ENCODE measurements at regions not wholly inside any gene's neighbourhood (a gene's known extent, or its start where the extent isn't known, plus 50 kb on each side); places are given as distances from the start of the nearest gene placed in this dataset.

- in situ Hi-C loops (cut with MboI; ENCODE audit: low pct_ligation_motif_present in 1 of 4, low pct_unique_long_range_greater_than_20kb in 1 of 4, low sequenced_read_pairs in 3 of 4) = no loop called here
- TF ChIP-seq POLR2AphosphoS5 (IDR thresholded peaks at IDR 0.05) (no peak), EP300 (IDR thresholded peaks at IDR 0.05; ENCODE audit: low read depth) (no peak), CTCF (IDR thresholded peaks at IDR 0.05) (no peak), POLR2A (IDR thresholded peaks at IDR 0.05) (no peak)
- Histone ChIP-seq H3K27ac (no peak overlapping the region), H3K4me1 (no peaks in the 10 kb centered on the region), H3K27me3 (no peaks in the 10 kb centered on the region), H3K36me3 (no peaks in the 10 kb centered on the region), H3K9me3 (peaks cover 0 to 3% of the 10 kb centered on the region in 2 donors), H3K4me3 (no peak overlapping the region)
- WGBS, 2 donors (ENCODE audit: low coverage in 1 of 2) = 70 to 100% methylated on average over 2 of the region's 2 CpGs
- DNase-seq = no peak
- intact Hi-C loops (cut with DNase I; ENCODE audit: low total_unique reads) = no loop called here
Measured at GRCh38 chr22:34476762-34477161, 556.5 kb upstream of the LARGE1 start.

- Histone ChIP-seq H3K4me1 (no peaks in the 10 kb centered on the region), H3K4me3 (no peak overlapping the region), H3K36me3 (no peaks in the 10 kb centered on the region), H3K27ac (no peak overlapping the region), H3K9me3 (peaks cover 0 to 3% of the 10 kb centered on the region in 2 donors), H3K27me3 (no peaks in the 10 kb centered on the region)
- intact Hi-C loops (cut with DNase I; ENCODE audit: low total_unique reads) (no loop called here), in situ Hi-C loops (cut with MboI; ENCODE audit: low pct_ligation_motif_present in 1 of 4, low pct_unique_long_range_greater_than_20kb in 1 of 4, low sequenced_read_pairs in 3 of 4) (no loop called here)
- TF ChIP-seq POLR2A (IDR thresholded peaks at IDR 0.05) = no peak
- TF ChIP-seq POLR2AphosphoS5 (IDR thresholded peaks at IDR 0.05) = no peak
- TF ChIP-seq CTCF (IDR thresholded peaks at IDR 0.05) = no peak
- TF ChIP-seq EP300 (IDR thresholded peaks at IDR 0.05; ENCODE audit: low read depth) = no peak
- 81 to 100% methylated on average over 2 to 3 of the region's 3 CpGs for WGBS, 2 donors (ENCODE audit: low coverage in 1 of 2)
- DNase-seq = no peak
Measured at GRCh38 chr22:34481090-34481489, 560.8 kb upstream of the LARGE1 start.

GRCh38 chr22:34486381-34486780 is 566.1 kb upstream of the LARGE1 start:
- no peaks in the 10 kb centered on the region for H3K9me3 ChIP-seq
- no peak for DNase-seq
- H3K4me1 ChIP-seq = no peaks in the 10 kb centered on the region
- WGBS, 2 donors (ENCODE audit: low coverage in 1 of 2) = 76 to 100% methylated on average over 1 of the region's 1 CpG
- H3K27ac ChIP-seq = no peak overlapping the region
- in situ Hi-C loops (cut with MboI; ENCODE audit: low pct_ligation_motif_present in 1 of 4, low pct_unique_long_range_greater_than_20kb in 1 of 4, low sequenced_read_pairs in 3 of 4) (no loop called here), intact Hi-C loops (cut with DNase I; ENCODE audit: low total_unique reads) (no loop called here)
- H3K4me3 ChIP-seq = no peak overlapping the region
- no peaks in the 10 kb centered on the region for H3K27me3 ChIP-seq
- TF ChIP-seq CTCF (IDR thresholded peaks at IDR 0.05) (no peak), POLR2AphosphoS5 (IDR thresholded peaks at IDR 0.05) (no peak), EP300 (IDR thresholded peaks at IDR 0.05; ENCODE audit: low read depth) (no peak), POLR2A (IDR thresholded peaks at IDR 0.05) (no peak)
- H3K36me3 ChIP-seq = no peaks in the 10 kb centered on the region

- no peak for TF ChIP-seq POLR2AphosphoS5 (IDR thresholded peaks at IDR 0.05)
- Histone ChIP-seq H3K27me3 (no peaks in the 10 kb centered on the region), H3K36me3 (no peaks in the 10 kb centered on the region), H3K27ac (no peak overlapping the region), H3K4me3 (no peak overlapping the region), H3K9me3 (no peaks in the 10 kb centered on the region), H3K4me1 (no peaks in the 10 kb centered on the region)
- WGBS, 2 donors (ENCODE audit: low coverage in 1 of 2) = 75 to 94% methylated on average over 2 to 4 of the region's 4 CpGs
- intact Hi-C loops (cut with DNase I; ENCODE audit: low total_unique reads) = no loop called here
- in situ Hi-C loops (cut with MboI; ENCODE audit: low pct_ligation_motif_present in 1 of 4, low pct_unique_long_range_greater_than_20kb in 1 of 4, low sequenced_read_pairs in 3 of 4) = no loop called here
- no peak for DNase-seq
Measured at GRCh38 chr22:34489861-34490260, 569.6 kb upstream of the LARGE1 start.

GRCh38 chr22:34490886-34491285 is 570.6 kb upstream of the LARGE1 start:
- DNase-seq = no peak
- Histone ChIP-seq H3K27ac (no peak overlapping the region), H3K27me3 (no peaks in the 10 kb centered on the region), H3K4me3 (no peak overlapping the region), H3K4me1 (no peaks in the 10 kb centered on the region), H3K36me3 (no peaks in the 10 kb centered on the region), H3K9me3 (no peaks in the 10 kb centered on the region)
- in situ Hi-C loops (cut with MboI; ENCODE audit: low pct_ligation_motif_present in 1 of 4, low pct_unique_long_range_greater_than_20kb in 1 of 4, low sequenced_read_pairs in 3 of 4) (no loop called here), intact Hi-C loops (cut with DNase I; ENCODE audit: low total_unique reads) (no loop called here)
- TF ChIP-seq POLR2AphosphoS5 (IDR thresholded peaks at IDR 0.05) (no peak), EP300 (IDR thresholded peaks at IDR 0.05; ENCODE audit: low read depth) (no peak), POLR2A (IDR thresholded peaks at IDR 0.05) (no peak), CTCF (IDR thresholded peaks at IDR 0.05) (no peak)
- WGBS, 2 donors (ENCODE audit: low coverage in 1 of 2) = 45 to 56% methylated on average over 2 of the region's 2 CpGs
